Right lobe of liver (tissue), 4 donors: ENCODE measurements at regions not wholly inside any gene's neighbourhood (a gene's known extent, or its start where the extent isn't known, plus 50 kb on each side); places are given as distances from the start of the nearest gene placed in this dataset.

Experiments
- CTCF ChIP-seq, 4 donors: fragments of 200-600 bp in 3 of 4; fragments of 450-650 bp in 1 of 4; IDR thresholded peaks; one replicate each; pipeline versions ENCODE4 v1.5.1 to v1.8.0; 2016 to 2022; ENCODE audit warnings: antibody characterized with exemption in 4 of 4, mild to moderate bottlenecking in 2 of 4
- POLR2A ChIP-seq: fragments of 450-650 bp; IDR thresholded peaks from one replicate; pipeline ENCODE4 v1.6.1; 2017; ENCODE audit warnings: antibody characterized with exemption, mild to moderate bottlenecking
- donor health status: DM: no; HTN: no; CAD: no.
- donor health status: DM: no; HTN: no; CAD: no.
- donor health status: DM: no; HTN: yes; CAD: no.

- TF ChIP-seq CTCF (IDR thresholded peaks at IDR 0.05): no peak
- TF ChIP-seq POLR2A: no peak
Measured at GRCh38 chr14:28157289-28157869, 609.2 kb upstream of the FOXG1 start.
